GM19463 (cell line): ENCODE measurements at regions not wholly inside any gene's neighbourhood (a gene's known extent, or its start where the extent isn't known, plus 50 kb on each side); places are given as distances from the start of the nearest gene placed in this dataset.
A peak's percentile ranks its signal among the peaks of the same experiment; 100 is the strongest.
"Not testable (repeated sequence)": the region's sequence is repeated elsewhere in the genome, so short reads cannot be mapped to it uniquely, and the experiment has no call there.

ENCODE experiments used
- ATAC-seq: cut with Tn5 transposase; IDR thresholded peaks from one replicate; pipeline ENCODE4 v1.9.1; 2021; ENCODE audit warnings: mild to moderate bottlenecking, moderate library complexity; ENCODE audit not compliant: unreplicated experiment

DNA sequence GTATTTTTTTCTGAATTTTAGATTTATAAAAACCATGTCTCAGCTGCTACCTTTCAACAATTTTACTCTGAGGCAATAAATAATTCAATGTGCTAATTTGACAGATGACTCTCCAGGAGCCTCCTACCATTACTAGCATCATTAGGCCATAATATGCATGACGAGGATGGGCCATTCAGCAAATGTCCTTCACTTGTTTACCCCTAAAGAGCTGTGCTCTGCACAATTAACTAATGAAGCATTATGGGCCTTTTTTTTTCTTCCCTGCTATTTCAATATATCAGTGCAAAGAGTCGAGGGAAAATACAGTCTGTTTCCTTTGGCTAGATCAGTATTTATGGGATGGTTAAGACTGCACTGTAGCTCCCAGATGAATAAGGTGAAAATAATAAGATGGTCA, 627.2 kb downstream of the ISL1 start:
- no peak for ATAC-seq

DNA sequence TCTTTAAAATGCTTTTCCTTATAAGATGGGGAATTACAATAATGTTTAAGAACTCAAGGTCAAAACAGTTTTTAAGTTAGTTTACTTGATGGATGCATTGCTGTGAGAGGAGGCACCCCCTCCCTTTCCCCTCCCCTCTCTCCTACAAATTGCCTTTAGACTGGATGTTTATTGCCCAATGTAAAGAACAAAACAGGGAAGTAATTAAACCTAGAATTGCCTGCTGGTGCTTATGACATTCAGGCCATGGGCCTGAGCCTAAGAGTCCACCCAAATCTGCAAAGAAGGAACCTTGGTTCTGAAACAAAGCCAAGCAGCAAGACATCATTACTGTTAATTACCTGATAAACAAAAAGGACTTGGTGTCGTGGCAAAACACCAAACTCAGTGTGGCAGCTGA, 630.3 kb downstream of the ISL1 start:
- ATAC-seq: no peak

DNA sequence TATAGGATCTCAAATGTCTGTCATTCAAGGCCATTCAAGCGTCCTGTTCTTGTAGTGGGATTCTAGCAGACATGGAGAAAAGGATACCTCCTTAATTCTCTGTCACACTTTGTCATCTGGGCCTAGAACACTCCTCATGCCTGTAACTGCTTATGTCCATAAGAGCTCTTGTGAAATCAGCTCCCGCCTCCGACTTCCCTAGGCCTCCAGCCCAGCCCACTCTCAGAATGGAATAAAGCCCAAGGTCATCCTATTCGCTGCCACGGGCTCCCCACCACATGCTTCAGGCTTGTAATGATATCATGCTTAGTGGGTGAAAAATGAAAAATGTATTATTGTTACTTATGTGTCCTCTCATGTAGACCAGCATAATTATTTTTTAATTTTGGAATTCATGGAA, 632.5 kb downstream of the ISL1 start:
- no peak for ATAC-seq

DNA sequence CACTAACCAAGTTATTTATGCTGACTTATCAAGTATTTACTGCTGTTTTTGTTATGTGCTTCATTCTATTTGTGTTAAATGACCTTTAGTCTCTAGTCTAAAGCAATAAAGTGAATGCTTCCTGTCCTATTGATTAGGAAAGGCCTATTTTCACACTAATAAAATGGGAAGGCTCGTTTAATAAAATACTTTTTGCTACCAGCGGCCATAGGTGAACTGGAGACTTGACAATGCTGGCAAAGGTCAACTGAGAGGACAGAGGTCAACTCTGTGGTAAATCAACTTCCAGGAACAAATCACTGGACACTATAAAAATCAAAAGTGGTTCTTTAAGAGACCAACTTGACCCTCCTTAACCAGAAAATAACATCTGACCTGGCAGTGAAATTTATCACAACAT, 634.3 kb downstream of the ISL1 start:
- no peak for ATAC-seq

DNA sequence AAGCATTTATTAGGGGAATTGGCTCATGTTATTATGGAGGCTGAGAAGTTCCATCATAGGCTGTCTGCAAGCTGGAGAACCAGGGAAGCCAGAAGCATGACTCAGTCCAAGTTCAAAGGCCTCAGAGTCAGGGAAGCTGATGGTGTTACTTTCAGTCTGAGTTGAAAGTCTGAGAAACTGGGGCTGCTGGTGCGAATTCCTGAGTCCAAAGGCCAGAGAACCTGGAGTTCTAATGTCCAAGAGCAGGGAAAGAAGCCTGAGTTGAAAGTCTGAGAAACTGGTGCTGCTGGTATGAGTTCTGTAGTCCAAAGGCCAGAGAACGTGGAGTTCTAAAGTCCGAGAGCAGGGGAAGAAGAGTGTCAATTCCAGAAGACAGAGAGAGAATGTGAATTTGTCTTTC, 641.1 kb downstream of the ISL1 start:
- ATAC-seq: no peak

DNA sequence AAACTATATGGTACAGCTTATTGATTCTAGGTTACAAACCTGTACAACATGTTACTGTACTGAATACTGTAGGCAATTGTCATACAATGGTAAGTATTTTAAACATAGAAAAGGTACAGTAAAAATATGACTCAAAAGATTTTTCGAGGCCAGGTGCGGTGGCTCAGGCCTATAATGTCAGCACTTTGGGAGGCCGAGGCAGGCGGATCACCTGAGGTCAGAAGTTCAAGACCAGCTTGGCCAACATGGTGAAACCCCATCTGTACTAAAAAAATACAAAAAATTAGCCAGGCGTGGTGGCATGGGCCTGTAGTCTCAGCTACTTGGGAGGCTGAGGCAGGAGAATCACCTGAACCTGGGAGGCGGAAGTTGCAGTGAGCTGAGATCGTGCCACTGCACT, 646.6 kb downstream of the ISL1 start:
- not testable (repeated sequence) for ATAC-seq

DNA sequence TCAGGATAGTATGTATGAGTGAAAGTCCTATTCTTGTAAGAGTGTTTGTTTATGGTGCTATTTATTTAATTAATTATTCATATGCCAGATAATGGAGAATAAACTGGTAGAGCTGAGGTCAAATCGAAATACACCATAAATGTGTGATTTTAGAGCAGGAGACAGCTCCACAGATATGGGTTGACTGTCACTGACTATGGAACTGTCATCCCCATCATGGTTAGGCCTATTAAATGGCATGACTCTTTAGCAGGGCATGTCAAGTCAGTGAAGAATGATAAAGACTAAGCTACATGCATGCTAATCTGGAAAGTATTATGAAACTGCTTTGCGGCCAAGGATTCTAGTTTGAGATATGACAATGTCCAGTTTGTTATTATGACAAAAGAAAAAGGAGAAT, 658.6 kb downstream of the ISL1 start:
- no peak for ATAC-seq

DNA sequence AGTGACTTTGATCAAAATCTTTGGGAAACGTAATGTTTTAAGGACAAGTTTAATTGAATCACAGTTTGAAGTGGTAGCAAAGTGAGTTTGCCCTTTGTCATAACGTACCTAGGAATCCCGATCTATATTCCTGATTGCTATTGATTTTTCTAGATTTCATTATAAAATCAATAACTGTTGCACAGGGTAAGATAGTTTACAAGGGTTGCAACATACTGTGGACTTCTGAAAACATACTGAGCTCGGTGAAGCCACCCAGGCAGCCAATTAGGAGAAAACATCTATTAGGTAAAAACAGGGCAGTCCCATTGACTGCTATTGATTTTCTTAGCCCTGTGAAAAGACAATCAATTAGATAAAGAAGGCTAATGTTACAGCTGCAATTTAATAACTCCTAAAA, 659.9 kb downstream of the ISL1 start:
- no peak for ATAC-seq

DNA sequence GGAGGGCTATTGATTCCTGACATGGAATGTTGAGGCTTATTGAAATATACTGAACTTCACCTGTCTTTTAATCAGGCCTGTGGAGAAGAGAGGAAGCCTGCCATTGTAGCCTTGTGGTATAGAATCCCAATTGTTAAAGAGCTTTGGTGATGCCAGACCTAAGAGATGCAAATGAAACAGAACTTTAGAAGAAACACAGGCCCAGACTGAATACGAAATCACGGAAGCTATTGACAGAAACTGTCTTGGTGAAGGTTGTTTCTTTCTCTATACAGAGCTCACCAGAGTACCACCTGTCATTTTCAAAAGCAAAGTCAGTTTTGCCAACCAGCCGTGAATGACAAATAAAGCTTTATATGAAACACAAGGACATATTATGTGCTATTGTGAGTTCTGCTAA, 660.3 kb downstream of the ISL1 start:
- ATAC-seq: no peak

DNA sequence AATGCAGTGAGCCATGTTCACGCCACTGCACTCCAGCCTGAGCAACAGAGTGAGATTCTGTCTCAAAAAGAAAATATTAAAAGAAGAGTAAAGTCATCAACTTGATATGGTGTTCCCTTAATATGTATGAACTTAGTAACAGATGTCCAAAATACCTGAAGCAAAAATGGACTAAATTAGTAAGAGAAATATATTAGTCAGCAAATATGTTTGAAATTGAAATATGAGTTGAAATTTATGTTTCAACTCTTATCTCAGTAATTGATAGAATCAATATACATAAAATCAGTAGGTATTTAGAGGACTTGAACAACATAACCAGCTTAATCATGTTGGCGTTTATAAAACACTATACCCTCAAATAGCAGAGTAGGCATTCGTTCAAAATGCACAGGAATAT, 668.5 kb downstream of the ISL1 start:
- no peak for ATAC-seq

DNA sequence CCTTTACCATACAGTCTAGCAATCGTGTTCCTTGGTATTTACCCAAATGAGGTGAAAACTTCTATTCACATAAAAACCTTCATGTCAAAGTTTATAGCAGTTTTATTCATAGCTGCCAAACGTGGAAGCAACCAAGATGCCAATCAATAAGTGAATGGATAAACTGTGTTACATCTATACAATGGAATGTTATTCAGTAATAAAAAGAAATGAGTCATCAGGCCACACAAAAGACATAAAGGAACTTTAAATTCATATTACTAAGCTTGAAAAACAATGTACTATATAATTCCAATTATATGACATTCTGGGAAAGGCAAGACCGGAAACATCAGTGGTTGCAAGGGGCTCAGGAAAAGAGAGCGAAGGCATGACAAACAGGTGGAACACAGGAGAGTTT, 679.9 kb downstream of the ISL1 start:
- ATAC-seq: no peak

DNA sequence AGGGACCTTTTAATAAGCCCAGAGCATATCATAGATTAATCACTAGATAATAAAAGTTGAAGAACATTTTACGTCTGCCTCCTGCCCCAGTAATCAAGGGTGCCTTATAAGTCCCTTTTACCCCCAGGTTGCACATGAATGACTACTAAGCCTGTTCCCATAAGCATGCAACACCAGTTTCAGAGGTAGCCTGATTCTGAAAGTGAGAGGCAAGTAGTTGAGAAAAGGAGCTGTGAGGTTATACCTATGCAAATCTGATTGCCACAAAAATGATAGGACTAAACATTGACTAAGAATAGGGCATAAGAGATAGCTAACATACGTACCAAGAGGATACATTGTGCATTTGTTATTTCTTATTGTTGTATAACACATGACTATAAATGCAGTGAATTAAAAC, 681.9 kb downstream of the ISL1 start:
- ATAC-seq: peak; percentile 76

DNA sequence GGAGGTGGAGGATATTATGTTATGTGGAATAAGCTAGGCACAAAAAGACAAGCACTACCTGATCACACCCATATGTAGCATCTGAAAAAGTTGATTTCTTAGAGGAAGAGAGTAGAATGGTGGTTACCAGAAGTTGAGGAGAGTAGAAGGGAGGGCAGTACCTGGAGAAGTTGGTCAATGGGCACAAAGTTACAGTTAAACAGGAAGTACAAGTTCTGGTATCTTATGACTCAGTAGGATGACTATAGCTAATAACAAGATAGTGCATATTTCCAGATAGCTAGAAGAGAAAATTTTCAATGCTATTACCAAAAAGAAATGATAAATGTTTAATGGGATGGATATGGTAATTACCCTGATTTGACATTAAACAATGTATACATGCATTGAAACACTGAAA, 686.7 kb downstream of the ISL1 start:
- no peak for ATAC-seq

DNA sequence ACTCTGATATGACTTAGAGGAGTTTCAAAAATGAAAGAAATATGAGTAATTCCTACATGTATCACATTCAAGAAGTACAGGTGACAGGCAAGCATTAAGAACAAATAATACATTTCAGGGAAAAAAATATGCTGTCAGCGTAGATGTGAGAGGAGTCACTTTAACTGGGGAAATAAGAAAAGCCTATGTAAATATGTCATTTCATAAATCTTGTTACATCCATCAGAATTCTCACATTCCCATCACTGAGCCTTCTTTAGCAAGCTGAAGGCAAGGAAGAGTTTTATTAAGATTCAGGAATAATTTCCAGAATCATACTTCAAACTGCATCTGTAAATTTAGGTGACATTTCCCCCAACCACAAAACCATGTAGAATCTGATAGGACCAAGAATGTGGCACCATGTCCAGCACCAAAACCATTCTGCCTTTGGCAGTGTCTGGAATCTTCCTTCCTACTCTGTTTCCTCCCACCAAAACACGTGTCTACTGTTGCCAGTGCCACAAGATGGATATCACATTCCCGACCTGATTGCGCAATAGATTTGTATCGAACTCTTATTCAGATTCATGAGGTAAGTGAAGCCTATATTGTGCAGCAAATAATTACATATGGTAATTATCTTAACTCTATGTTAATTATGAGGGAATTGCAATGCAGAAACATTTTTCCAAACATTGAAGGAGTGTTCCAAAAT, 690.9 kb downstream of the ISL1 start:
- no peak for ATAC-seq

DNA sequence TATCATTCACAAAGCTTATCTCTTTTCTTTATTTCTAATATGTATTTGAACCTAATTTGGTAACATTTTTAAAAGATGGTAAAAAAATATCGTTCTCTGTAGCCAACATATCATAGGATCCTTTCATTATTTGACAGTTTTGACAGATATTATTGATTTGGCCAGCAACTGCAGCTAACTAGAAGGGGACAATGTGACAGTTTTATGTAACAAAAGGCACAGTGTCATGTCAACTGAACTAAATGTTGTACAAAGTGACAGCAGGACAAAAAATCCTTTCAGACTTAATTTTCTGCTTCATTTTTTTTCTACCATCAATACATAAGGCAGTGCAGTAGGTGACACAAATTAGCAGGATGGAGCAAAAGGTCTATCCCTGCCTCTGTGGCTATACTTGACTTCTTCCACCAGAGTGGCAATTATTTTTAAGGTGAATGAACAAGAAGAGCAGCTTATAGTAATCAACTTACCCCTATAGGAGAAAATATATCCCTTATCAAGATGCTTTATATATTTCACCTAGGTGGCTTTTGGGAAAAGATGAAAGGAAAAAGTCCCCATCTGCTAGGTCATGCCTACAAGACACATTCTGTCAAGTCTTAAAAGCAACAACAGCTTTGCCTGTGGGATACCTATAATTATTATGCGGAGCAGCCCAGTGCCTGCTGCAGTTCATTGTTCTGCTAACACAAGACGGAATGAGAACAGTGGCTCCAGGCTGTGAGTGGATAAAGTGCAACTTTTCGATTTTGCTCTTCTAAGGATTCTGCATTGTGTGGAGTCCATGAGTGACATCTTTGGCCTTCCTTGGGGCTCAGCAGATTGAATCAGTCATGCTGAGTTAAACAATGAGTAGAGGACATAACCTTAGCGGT, 694.9 kb downstream of the ISL1 start:
- ATAC-seq: no peak

DNA sequence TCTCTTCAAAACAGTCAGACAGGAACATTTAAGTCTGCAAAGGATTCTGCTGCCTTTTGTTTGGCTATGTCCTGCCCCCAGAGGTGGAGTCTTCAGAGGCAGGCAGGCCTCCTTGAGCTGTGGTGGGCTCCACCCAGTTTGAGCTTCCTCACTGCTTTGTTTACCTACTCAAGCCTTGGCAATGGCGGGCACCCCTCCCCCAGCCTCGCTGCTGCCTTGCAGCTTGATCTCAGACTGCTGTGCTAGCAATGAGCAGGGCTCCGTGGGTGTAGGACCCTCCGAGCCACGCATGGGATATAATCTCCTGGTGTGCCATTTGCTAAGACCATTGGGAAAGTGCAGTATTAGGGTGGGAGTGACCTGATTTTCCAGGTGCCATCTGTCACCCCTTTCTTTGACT, 685.4 kb upstream of the ITGA1 start:
- ATAC-seq: not testable (repeated sequence)

DNA sequence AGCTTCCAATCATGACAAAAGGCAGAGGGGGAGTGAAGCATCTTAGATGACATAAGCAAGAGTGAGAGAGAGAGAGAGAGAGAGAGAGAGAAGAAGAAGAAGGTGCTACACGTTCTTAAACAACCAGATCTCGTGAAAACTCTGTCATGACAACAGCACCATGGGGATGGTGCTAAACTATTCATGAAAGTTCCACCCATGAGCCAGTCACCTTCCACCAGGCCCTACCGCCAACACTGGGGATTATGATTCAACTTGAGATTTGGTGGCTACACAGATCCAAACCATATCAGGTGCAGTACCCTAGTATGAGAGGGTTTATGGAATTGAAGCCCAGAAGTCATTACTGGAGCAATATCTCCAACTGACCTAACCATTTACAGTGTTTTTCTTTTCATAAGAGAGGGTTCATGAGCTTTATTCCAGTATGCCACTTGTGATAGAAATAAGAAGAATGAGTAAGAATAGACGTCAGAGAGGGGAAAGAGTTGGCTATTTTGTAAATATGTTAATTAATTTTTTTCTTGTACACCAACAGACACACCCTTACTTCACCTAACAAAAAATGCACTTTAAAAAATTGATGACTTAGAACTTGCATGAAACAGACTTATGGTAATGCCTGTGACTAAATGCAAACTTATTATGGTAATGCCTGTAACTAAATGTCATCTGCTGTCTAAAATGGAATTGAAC, 680.4 kb upstream of the ITGA1 start:
- no peak for ATAC-seq

DNA sequence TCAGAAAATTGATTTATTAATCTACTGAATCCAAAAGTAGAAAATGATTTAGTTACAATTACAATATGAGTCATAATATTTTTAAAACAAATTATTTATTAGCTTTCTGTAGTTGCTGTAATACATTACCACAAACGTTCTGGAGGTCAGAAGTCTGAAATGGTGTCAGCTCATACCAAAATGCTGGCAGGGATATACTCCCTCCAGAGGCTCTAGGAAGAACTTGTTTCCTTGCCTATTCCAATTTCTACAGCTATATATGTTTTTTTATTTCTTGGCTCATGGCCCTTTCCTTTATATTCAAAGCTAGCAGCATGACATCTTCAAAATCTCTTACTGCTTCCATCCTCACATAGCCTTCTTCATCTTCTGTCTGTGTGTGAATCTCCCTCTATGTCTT, 667.9 kb upstream of the ITGA1 start:
- no peak for ATAC-seq

DNA sequence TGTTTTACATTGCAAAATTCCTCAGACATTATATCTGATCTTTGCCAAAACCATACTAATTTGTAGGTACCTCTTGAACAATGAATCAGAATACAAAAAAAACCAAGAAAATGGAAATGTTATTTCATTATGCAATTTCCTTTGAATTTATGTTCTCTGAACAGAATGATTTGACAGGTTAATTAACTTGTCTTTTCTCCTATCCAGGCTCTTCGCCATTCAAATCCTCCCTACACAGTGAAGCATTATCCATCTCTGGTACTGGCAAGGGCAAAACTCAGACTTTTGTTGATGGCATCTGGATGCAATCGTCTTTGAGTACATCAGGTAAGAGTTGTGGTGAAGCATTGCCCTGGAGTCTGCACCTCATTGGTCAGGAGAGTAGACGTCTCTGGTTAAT, 655.7 kb upstream of the ITGA1 start:
- ATAC-seq: no peak

DNA sequence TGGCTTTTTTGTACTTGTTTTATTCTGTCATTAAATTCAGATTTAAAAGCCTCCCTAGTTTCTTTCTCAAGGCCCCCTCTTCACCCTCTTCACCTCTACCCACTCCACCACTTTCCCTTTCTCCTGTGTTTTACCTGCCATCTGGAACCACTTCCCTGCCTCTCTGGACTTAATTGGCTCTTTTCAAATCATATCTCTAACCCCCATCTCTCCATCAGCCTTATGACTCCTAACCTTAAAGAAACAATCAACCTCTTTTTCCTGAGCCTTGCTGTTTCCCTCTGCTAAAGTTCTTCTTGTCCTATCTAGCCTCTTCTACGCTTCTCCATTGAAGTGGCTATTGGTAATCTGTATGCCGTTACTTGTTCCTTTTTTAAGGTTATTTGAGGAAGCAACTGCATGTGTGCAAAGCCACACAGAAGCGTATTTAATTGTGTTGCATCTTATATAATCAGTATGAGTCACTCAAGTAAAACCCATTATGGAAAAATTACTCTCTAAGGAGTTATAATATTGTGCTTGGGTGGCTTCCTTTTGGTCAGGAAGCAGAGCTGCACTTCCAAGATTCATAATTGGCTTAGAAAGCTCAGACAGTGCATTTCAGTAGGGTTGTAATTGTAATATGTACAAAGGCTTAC, 653.6 kb upstream of the ITGA1 start:
- no peak for ATAC-seq

DNA sequence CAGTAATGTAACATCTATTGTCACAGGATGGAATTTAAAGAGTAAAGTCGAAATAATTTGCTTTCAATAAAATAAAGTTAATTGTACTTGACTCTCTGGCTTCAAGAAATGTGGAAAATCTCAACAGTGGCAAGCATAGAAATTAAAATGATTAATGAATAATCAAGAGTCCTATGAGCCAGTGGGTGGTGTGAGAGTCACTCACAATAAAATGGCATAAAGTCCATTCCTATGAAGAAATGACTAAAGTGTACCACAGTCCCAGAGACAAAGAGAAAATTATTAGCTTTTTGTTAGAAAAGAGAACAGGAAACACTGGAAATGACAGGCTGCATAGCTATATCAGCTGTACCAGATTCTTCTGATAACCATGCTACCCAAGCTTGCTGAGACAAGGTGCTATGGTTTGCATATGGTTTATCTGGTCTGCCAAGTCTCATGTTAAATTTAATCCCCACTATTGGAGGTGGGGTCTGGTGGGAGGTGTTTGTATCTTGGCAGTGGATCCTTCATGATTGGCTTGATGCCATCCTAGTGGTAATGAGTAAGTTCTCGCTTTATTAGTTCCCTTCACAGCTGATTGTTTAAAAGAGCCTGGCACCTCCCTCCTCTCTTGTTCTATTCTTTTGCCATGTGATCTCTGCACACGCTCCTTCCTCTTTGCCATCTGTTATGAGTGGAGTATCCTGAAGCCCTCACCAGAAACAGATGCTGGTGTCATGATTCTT, 647.7 kb upstream of the ITGA1 start:
- ATAC-seq: no peak
